OCI-LY7 (cell line): ENCODE measurements at regions not wholly inside any gene's neighbourhood (a gene's known extent, or its start where the extent isn't known, plus 50 kb on each side); places are given as distances from the start of the nearest gene placed in this dataset.

Experiments
- BruUV-seq: library from RNA; stranded (reverse); fragments of 400-500 nt; replicated peaks from 2 replicates; lab custom pipeline; 2021; lab: Mats Ljungman, UMichigan
- CTCF ChIA-PET: fragments of 300-600 bp; sonication (Branson Sonifier 250); formaldehyde crosslinking; loops from one replicate; lab custom pipeline; 2022; ENCODE audit warnings: antibody characterized with exemption; ENCODE audit not compliant: unreplicated experiment; lab: Charles Lee
- POLR2A ChIA-PET: fragments of 300-600 bp; sonication (Branson Sonifier 250); formaldehyde crosslinking; loops from one replicate; lab custom pipeline; 2022; ENCODE audit warnings: antibody characterized with exemption; lab: Charles Lee
- DNase-seq: peaks from one replicate; pipeline ENCODE4 v3.0.0-alpha.2; 2015; ENCODE audit warnings: low spot score
- H2AFZ ChIP-seq: fragments of 200-600 bp; sonication (generic), shearing (Covaris generic); 2 replicates; pipeline ENCODE4 v1.6.1; 2014; ENCODE audit warnings: mild to moderate bottlenecking, antibody characterized with exemption, low read length, moderate library complexity
- H3K27ac ChIP-seq: fragments of 200-600 bp; sonication (generic); 2 replicates; pipeline ENCODE4 v1.5.1; 2014; ENCODE audit warnings: mixed run types, low read depth, mild to moderate bottlenecking, moderate library complexity, low read length, inconsistent platforms; ENCODE audit not compliant: poor library complexity, severe bottlenecking
- H3K36me3 ChIP-seq: fragments of 200-600 bp; sonication (generic); 2 replicates; pipeline ENCODE4 v1.6.1; 2014; ENCODE audit warnings: mild to moderate bottlenecking, antibody characterized with exemption, low read length, moderate library complexity, mixed read lengths; ENCODE audit not compliant: insufficient read depth
- H3K4me1 ChIP-seq: fragments of 200-600 bp; sonication (generic); 2 replicates; pipeline ENCODE4 v1.5.1; 2014; ENCODE audit warnings: mild to moderate bottlenecking, low read length; ENCODE audit not compliant: insufficient read depth, poor library complexity, severe bottlenecking
- H3K4me2 ChIP-seq: fragments of 200-600 bp; sonication (generic); 2 replicates; pipeline ENCODE4 v1.6.1; 2014; ENCODE audit warnings: mild to moderate bottlenecking, low read length
- H3K4me3 ChIP-seq: fragments of 200-600 bp; sonication (generic); 2 replicates; pipeline ENCODE4 v1.5.1; 2014; ENCODE audit warnings: mild to moderate bottlenecking, low read depth, low read length; ENCODE audit not compliant: poor library complexity, severe bottlenecking
- H3K79me2 ChIP-seq: fragments of 200-600 bp; sonication (generic); 2 replicates; pipeline ENCODE4 v1.6.1; 2016; ENCODE audit warnings: low read depth, mild to moderate bottlenecking, low read length, moderate library complexity, mixed read lengths; ENCODE audit not compliant: insufficient read depth
- H3K9me2 ChIP-seq: fragments of 200-600 bp; sonication (generic); 2 replicates; pipeline ENCODE4 v1.6.1; 2016; ENCODE audit warnings: mild to moderate bottlenecking, low read length, mixed read lengths; ENCODE audit not compliant: insufficient read depth
- H3K9me3 ChIP-seq: fragments of 200-600 bp; sonication (generic); 2 replicates; pipeline ENCODE4 v1.6.1; 2014; ENCODE audit warnings: mild to moderate bottlenecking, mixed run types, low read length, mixed read lengths
- H4K20me1 ChIP-seq: fragments of 200-600 bp; sonication (generic); 2 replicates; pipeline ENCODE4 v1.6.1; 2014; ENCODE audit warnings: mild to moderate bottlenecking, antibody characterized with exemption, low read length, moderate library complexity, mixed read lengths; ENCODE audit not compliant: insufficient read depth
- CTCF ChIP-seq: fragments of 200-600 bp; sonication (generic); conservative IDR thresholded peaks from 2 replicates; pipeline ENCODE4 v1.5.1; 2014; ENCODE audit warnings: mild to moderate bottlenecking, antibody characterized with exemption, low read length, moderate library complexity, mixed read lengths
- EZH2phosphoT487 ChIP-seq: fragments of 200-600 bp; sonication (generic); IDR thresholded peaks from 2 replicates; pipeline ENCODE4 v1.6.1; 2018; ENCODE audit warnings: low read depth, borderline replicate concordance, mild to moderate bottlenecking, mixed run types, antibody characterized with exemption, low read length, moderate library complexity, mixed read lengths
- intact Hi-C: fragments of 100-400 bp; cut with micrococcal nuclease; formaldehyde crosslinking; loops from one replicate; pipeline ENCODE4 v1.10.0; 2022; ENCODE audit not compliant: unreplicated experiment

GRCh38 chr4:187767158-187767557 is 228.4 kb upstream of the ZFP42 start:
- ChIA-PET POLR2A (interaction anchor here (0.6 to 1.4 kb wide), 2 partner anchors 10 to 158 kb away, joined by 3 to 4 read pairs; no protein-coding TSS in a partner anchor), CTCF (no interaction called here)
- Histone ChIP-seq H4K20me1 (no peaks in the 10 kb centered on the region), H3K9me2 (no peaks in the 10 kb centered on the region), H3K36me3 (no peaks in the 10 kb centered on the region), H3K27ac (no peak overlapping the region), H3K9me3 (no peaks in the 10 kb centered on the region), H2AFZ (no peak overlapping the region), H3K4me1 (no peaks in the 10 kb centered on the region), H3K79me2 (no peaks in the 10 kb centered on the region), H3K4me3 (no peak overlapping the region), H3K4me2 (no peak overlapping the region)
- TF ChIP-seq EZH2phosphoT487 (no peak), CTCF (no peak)
- BruUV-seq, result no TSS peak
- no peak for DNase-seq
- intact Hi-C loops, result no loop called here

- CTCF ChIA-PET, result no interaction called here
Observed at GRCh38 chr4:187767687-187768086, 227.9 kb upstream of the ZFP42 start.

More at GRCh38 chr4:187767687-187768086, 227.9 kb upstream of the ZFP42 start:
- H4K20me1 ChIP-seq, result no peaks in the 10 kb centered on the region
- H3K27ac ChIP-seq, result no peak overlapping the region
- no TSS peak for BruUV-seq
- DNase-seq, result no peak
- no peaks in the 10 kb centered on the region for H3K4me1 ChIP-seq
- TF ChIP-seq CTCF, result no peak
- TF ChIP-seq EZH2phosphoT487, result no peak
- intact Hi-C loops, result no loop called here
- no peak overlapping the region for H3K4me2 ChIP-seq
- H3K9me2 ChIP-seq, result no peaks in the 10 kb centered on the region
- no peak overlapping the region for H2AFZ ChIP-seq
- H3K79me2 ChIP-seq, result no peaks in the 10 kb centered on the region
- POLR2A ChIA-PET, result interaction anchor here (0.6 to 1.4 kb wide), 3 partner anchors 10 to 159 kb away, joined by 3 to 4 read pairs (median 3); no protein-coding TSS in a partner anchor
- no peaks in the 10 kb centered on the region for H3K9me3 ChIP-seq
- no peaks in the 10 kb centered on the region for H3K36me3 ChIP-seq
- no peak overlapping the region for H3K4me3 ChIP-seq
